H1 (cell line): ENCODE measurements at regions not wholly inside any gene's neighbourhood (a gene's known extent, or its start where the extent isn't known, plus 50 kb on each side); places are given as distances from the start of the nearest gene placed in this dataset.

Source experiments
- CTBP2 ChIP-seq: IDR thresholded peaks from 2 replicates; pipeline ENCODE4 v1.7.0; 2011; ENCODE audit warnings: borderline replicate concordance, mild to moderate bottlenecking, moderate library complexity, mixed read lengths, low read length; ENCODE audit not compliant: insufficient read depth, insufficient read length
- EZH2 ChIP-seq: fragments of 200-600 bp; sonication (generic); IDR thresholded peaks from 2 replicates; pipeline ENCODE4 v1.7.1; 2012; ENCODE audit warnings: low read depth, mild to moderate bottlenecking, moderate library complexity, low read length, inconsistent platforms; ENCODE audit not compliant: severe bottlenecking
- PHF8 ChIP-seq: fragments of 200-600 bp; sonication (generic); conservative IDR thresholded peaks from 2 replicates; pipeline ENCODE4 v1.7.1; 2012; ENCODE audit warnings: low read depth, mild to moderate bottlenecking, inconsistent platforms, low read length, moderate library complexity
- POLR2AphosphoS5 ChIP-seq: IDR thresholded peaks from 2 replicates; pipeline ENCODE4 v1.6.1; 2011; ENCODE audit warnings: low read depth, low read length
- SIX5 ChIP-seq: IDR thresholded peaks from 2 replicates; pipeline ENCODE4 v1.6.1; 2011; ENCODE audit warnings: mild to moderate bottlenecking, low read depth, low read length
- TEAD4 ChIP-seq: IDR thresholded peaks from 2 replicates; pipeline ENCODE4 v1.6.1; 2012; ENCODE audit warnings: low read depth, low read length, inconsistent platforms, mixed read lengths
- YY1 ChIP-seq: IDR thresholded peaks from 2 replicates; pipeline ENCODE4 v1.6.1; 2011; ENCODE audit warnings: low read depth, mild to moderate bottlenecking, low read length
- TF ChIP-seq, protein P1 (sequence below): fragments of 300-600 bp; sonication (generic); IDR thresholded peaks from 2 replicates; pipeline ENCODE4 v1.7.1; 2012; ENCODE audit warnings: low read length, moderate library complexity, mild to moderate bottlenecking, inconsistent platforms; ENCODE audit not compliant: insufficient replicate concordance

DNA sequence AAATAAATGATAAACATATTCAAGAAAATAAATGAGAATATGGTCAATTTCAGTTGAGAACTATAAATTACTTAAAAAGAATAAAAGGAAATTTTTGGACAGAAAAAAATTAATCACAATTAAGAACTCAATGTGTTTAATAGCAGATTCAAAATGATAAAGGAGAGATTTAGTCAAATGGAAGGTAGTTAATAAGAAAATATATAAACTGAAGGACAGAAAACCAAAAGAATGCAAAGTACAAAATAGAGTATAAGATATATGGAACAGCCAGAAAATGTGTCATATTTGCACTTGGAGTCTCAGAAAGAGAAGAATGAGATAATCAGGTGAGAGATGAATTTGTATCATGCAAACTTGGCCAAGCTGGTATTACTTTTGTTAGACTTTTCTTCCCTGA, 201.8 kb upstream of the ARID1B start (continued):
- TF ChIP-seq, protein P1, sequence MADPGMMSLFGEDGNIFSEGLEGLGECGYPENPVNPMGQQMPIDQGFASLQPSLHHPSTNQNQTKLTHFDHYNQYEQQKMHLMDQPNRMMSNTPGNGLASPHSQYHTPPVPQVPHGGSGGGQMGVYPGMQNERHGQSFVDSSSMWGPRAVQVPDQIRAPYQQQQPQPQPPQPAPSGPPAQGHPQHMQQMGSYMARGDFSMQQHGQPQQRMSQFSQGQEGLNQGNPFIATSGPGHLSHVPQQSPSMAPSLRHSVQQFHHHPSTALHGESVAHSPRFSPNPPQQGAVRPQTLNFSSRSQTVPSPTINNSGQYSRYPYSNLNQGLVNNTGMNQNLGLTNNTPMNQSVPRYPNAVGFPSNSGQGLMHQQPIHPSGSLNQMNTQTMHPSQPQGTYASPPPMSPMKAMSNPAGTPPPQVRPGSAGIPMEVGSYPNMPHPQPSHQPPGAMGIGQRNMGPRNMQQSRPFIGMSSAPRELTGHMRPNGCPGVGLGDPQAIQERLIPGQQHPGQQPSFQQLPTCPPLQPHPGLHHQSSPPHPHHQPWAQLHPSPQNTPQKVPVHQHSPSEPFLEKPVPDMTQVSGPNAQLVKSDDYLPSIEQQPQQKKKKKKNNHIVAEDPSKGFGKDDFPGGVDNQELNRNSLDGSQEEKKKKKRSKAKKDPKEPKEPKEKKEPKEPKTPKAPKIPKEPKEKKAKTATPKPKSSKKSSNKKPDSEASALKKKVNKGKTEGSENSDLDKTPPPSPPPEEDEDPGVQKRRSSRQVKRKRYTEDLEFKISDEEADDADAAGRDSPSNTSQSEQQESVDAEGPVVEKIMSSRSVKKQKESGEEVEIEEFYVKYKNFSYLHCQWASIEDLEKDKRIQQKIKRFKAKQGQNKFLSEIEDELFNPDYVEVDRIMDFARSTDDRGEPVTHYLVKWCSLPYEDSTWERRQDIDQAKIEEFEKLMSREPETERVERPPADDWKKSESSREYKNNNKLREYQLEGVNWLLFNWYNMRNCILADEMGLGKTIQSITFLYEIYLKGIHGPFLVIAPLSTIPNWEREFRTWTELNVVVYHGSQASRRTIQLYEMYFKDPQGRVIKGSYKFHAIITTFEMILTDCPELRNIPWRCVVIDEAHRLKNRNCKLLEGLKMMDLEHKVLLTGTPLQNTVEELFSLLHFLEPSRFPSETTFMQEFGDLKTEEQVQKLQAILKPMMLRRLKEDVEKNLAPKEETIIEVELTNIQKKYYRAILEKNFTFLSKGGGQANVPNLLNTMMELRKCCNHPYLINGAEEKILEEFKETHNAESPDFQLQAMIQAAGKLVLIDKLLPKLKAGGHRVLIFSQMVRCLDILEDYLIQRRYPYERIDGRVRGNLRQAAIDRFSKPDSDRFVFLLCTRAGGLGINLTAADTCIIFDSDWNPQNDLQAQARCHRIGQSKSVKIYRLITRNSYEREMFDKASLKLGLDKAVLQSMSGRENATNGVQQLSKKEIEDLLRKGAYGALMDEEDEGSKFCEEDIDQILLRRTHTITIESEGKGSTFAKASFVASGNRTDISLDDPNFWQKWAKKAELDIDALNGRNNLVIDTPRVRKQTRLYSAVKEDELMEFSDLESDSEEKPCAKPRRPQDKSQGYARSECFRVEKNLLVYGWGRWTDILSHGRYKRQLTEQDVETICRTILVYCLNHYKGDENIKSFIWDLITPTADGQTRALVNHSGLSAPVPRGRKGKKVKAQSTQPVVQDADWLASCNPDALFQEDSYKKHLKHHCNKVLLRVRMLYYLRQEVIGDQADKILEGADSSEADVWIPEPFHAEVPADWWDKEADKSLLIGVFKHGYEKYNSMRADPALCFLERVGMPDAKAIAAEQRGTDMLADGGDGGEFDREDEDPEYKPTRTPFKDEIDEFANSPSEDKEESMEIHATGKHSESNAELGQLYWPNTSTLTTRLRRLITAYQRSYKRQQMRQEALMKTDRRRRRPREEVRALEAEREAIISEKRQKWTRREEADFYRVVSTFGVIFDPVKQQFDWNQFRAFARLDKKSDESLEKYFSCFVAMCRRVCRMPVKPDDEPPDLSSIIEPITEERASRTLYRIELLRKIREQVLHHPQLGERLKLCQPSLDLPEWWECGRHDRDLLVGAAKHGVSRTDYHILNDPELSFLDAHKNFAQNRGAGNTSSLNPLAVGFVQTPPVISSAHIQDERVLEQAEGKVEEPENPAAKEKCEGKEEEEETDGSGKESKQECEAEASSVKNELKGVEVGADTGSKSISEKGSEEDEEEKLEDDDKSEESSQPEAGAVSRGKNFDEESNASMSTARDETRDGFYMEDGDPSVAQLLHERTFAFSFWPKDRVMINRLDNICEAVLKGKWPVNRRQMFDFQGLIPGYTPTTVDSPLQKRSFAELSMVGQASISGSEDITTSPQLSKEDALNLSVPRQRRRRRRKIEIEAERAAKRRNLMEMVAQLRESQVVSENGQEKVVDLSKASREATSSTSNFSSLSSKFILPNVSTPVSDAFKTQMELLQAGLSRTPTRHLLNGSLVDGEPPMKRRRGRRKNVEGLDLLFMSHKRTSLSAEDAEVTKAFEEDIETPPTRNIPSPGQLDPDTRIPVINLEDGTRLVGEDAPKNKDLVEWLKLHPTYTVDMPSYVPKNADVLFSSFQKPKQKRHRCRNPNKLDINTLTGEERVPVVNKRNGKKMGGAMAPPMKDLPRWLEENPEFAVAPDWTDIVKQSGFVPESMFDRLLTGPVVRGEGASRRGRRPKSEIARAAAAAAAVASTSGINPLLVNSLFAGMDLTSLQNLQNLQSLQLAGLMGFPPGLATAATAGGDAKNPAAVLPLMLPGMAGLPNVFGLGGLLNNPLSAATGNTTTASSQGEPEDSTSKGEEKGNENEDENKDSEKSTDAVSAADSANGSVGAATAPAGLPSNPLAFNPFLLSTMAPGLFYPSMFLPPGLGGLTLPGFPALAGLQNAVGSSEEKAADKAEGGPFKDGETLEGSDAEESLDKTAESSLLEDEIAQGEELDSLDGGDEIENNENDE = no peak
- TF ChIP-seq CTBP2 (no peak), POLR2AphosphoS5 (no peak), PHF8 (no peak), YY1 (no peak), TEAD4 (no peak), EZH2 (no peak), SIX5 (no peak)
